Fibroblast of lung (primary cell): ENCODE measurements at regions not wholly inside any gene's neighbourhood (a gene's known extent, or its start where the extent isn't known, plus 50 kb on each side); places are given as distances from the start of the nearest gene placed in this dataset.

Experiments used
- CTCF ChIP-seq, 2 donors: IDR thresholded peaks in 1 of 2; conservative IDR thresholded peaks in 1 of 2; 1 replicate in 1 of 2; 2 replicates in 1 of 2; pipeline ENCODE4 v1.5.1; 2011 to 2012; ENCODE audit warnings: low read length in 2 of 2, control low read depth in 1 of 2, inconsistent platforms in 1 of 2, low read depth in 1 of 2, mild to moderate bottlenecking in 1 of 2
- EZH2 ChIP-seq: IDR thresholded peaks from 2 replicates; pipeline ENCODE4 v1.5.1; 2012; ENCODE audit warnings: low read length, control low read depth, mild to moderate bottlenecking; ENCODE audit errors: missing control alignments

DNA sequence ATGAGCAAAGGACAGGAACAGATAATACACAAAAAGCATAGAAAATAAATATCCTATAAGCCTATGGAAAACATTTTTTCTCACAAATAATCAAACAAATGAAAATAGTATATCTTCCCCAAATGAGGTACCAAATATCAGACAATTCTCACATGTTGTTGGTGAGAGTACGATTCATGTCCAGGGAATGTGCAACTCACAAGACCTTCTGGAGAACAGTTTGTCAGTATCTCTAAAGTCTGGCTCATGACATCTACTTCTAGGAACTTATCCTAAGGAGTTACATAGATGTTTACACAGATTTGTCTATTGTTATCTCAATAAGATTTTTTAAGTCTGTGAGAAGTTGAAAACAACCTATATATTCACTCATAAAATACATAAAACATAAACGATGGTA is 80.3 kb upstream of the ARHGEF7 start:
- TF ChIP-seq CTCF (conservative IDR thresholded peaks at IDR 0.05 in 1 of 2, IDR thresholded peaks at IDR 0.05 in 1 of 2; ENCODE audit: low read depth in 1 of 2, low read length in 2 of 2) (no peak), EZH2 (no peak)
